Right ventricle myocardium superior (tissue), 1 donor: ENCODE measurements at regions not wholly inside any gene's neighbourhood (a gene's known extent, or its start where the extent isn't known, plus 50 kb on each side); places are given as distances from the start of the nearest gene placed in this dataset.

Experiments
- ATAC-seq: fragments of 200-7000 bp; cut with Tn5 transposase; one replicate; pipeline ENCODE4 v1.9.1; 2020; ENCODE audit warnings: mild to moderate bottlenecking; ENCODE audit not compliant: poor library complexity
- DNase-seq: peaks from one replicate; pipeline ENCODE4 v3.0.0-alpha.2; 2020
- intact Hi-C: fragments of 100-400 bp; cut with DNase I; formaldehyde crosslinking; loops from one replicate; pipeline ENCODE4 v1.11.2; 2022
- donor health status: DM: no; HTN: yes; CAD: no; lungs with severe emphysema.

DNA sequence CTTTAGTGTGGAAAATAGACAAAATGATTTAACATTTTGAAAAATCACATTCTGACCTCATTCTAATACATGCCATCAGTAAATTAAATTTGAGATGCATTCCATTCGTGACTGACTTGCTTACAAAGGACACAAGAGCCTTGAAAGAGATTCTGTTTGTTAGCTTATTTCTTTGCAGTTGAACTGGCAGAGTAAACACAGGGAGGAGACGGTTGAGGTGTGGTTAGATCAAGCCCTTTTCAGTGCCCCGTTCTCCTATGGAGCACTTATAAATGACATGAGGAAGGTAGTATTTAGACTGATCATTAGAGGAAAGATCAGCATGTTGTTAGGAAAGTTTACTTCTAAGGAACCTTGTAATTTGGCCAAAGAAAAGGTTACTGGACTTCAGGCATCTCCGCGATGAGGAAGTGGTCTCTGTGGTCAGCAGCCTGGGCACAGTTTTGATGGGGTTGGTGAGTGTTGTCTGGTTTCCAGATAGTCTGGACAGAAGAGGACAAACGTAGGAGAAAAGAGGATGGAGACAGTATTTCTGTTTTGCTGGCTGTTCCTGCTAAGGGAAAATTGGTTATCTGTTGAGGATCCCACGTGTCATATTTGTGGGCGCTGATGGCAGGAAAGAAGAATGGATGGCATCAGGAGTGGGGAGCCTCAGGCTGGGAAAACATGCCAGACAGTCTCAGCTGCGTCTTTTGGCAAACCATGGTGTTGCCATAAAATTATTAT is 328.9 kb upstream of the TBL1XR1 start:
- DNase-seq, result no peak
- no peak for ATAC-seq
- intact Hi-C loops, result no loop called here

DNA sequence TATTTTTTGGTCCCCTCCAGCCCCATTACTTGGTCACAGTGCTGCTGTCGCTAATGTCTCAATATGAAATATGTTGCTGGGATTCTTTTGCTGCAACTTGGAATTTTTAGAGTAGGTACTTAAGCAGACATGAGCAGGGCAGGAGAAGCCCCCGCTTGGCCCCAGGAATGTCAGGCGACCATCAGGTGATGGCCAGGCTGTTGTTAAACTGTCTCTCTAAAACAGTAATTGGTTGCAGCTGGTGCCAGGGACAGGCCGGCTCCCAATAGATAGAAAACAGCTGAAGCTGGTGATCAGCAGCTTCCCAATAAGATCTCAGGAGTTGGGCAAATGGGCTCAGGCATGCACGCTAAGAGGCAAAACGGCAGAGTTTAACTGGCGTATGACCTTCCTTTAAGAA is 329.9 kb upstream of the TBL1XR1 start:
- intact Hi-C loops, result no loop called here
- ATAC-seq, result no peak
- no peak for DNase-seq

DNA sequence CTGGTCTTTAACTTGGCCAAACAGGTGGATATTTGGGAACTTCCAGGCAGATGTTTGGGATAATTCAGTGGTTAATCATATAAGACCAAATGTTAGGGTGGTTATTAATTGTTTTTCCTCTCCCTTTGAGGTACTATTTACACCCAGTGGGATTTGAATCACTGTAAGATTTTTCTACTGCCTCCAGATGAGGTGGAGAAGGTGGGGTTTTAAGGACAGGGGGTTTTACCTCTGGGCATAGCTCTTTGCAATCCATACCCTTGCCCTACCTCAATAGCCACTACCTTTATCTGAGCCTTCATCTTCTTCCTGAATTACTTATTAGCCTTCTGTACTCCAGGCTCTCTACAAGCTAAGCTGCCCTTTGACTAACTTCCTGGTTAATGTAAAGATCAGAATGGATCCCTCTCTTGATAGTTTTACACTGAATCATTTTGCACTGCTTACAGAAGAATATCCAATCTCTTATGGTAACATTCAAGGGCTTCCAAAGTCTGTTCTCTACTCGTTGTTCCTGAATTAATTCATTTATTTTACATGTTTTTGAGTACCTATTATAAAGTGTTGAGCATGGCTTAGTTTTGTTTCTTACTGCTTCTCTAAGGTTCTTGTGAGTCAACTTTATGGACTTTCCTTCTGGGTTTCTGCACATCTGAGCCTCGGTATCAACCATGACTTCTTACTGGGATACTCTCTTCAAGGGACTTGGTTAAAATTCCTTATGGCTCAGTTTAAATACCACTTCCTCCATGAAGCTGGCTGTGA is 331.2 kb upstream of the TBL1XR1 start:
- no peak for DNase-seq
- intact Hi-C loops, result no loop called here
- ATAC-seq, result no peak

DNA sequence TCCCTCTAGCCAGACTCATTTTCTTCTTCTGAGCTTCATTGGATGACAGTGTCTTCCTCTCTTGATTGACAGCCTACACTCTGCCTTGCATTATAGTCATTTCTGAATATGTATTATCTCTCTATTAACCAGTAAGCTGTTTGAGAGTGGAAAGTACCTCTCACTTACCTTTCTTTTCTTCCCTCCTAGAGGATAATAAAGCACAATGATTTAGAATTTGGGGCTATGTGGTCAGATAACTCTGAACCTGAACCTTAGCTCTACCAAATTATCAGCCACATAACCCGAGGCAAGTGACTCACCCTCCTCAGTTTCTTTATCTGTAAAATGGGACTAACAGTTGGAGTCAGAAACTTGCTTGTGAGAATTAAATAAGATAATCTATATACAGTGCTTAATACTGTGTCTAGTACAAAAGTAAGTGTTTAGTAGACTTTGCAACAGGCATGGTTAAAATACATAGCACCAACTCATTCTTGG is 331.8 kb upstream of the TBL1XR1 start:
- intact Hi-C loops, result no loop called here
- no peak for ATAC-seq
- no peak for DNase-seq

DNA sequence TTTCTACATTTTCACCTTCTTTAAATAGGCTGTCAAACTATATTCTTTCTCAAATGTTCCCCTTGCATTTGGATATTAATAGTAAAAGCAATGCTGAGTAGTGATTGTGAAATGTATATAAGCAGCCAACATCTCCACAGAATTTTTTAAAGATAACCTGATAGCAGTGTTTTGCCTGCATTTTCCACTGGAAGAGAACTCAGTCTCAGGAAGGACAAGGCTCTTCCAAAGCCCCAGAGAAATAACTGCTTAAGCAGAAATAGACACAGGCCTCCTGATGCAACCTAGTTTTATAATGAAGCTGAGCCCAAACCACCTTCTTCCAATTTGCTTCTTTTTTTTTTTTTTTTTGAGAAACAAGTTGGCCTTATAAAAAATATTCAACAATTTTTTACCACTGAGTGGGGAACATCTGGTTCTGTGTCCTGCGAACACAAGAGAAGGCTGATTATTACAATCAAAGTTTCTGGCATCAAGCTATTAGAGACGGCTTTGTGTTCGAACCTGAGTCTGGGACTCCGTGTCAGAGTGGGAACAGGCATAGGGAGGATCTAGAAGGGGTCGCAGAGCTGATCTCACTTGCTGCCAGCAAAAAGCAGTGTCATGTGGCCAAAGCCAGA is 332.5 kb upstream of the TBL1XR1 start:
- intact Hi-C loops, result no loop called here
- DNase-seq, result no peak
- ATAC-seq, result peak; percentile 78

DNA sequence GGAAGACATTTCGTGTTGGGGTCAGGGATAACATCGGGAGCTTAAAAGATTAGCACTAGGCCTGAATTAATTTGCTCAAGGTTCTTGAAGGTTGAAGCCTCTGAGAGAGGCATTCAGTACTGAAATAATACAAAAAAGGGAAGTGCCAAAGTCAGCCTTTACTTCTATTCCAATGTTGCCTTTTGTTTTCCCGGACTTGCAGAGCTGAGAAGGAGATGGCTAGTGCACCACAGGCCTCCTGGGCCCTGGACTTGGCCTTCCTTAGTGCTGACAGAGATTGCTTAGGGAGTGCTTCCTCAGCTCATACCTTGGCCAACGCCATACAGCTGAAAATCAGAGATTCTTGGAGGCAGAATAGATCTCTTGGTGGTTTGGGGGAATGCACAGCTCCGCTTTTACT is 333.6 kb upstream of the TBL1XR1 start:
- ATAC-seq (peak; percentile 77), DNase-seq (peak; percentile 63)
- intact Hi-C loops, result no loop called here

DNA sequence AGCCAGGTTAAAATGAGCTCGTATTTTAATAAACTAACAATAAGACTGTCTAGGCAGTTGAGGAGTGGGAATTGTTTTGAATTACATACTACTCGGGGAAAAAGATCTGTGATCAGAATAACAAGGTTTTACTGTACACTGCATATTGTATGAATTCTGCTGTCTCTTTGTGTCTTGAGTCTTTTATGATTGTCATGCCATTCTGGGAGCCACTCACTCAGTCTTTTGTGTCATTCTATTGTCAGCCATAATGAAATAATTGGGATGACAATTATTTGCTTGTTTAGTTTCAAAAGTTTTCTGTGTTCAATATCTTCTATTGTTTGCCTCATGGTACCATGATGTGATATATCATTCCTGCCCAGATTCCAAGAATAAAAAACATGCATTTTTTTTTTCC is 339.6 kb upstream of the TBL1XR1 start:
- intact Hi-C loops, result no loop called here
- no peak for DNase-seq
- no peak for ATAC-seq

DNA sequence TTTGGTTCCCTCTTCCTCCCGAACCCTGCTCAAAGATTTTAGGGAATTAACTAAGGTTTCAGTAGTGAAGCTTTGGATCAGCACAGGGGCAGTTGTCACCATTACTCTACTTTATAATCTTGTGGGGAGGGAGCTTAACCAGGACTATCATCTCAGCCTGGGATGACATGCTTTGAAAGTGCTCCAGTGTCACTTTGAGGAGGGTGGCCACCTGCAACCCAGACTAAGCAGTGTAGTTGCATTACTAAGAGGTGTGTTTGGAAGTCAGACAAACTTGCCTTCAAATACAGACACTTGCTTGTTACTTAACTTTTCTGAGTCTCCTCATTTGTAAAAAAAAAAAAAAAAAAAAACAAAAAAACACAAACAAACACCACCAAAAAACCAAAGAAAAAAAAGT is 340.3 kb upstream of the TBL1XR1 start:
- peak; percentile 13 for ATAC-seq
- no peak for DNase-seq
- intact Hi-C loops, result no loop called here

DNA sequence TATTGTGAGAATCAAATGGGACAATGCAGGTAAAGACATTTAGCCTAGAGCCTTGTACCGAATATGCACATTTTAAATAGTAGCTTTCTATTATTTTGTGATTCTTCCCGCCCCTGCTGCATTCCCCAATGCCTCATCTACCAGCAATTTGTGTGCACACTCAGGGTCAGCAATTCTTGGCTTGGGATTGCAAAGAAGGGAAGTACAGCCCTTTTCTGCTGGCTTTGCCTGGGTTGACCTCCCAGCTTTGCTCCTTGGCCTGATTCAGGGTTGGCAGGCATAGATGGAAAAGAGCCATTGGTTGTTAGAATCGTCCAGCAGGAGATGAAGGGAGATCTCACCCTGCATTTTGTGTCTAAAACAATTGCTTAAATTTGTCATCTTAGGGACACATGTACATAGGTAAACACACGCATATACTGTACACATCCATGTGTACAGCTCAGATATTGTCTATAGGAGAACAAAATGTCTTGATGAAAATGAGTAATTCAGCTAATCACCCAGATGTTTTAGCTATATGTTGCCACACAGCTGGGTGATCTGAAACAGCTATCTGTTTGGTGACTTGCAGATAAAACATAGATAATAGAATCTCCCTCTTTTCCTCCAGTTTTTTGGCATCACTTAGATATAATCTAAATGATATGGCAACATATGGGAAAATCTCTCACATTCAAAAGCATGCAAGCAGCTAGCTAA is 340.9 kb upstream of the TBL1XR1 start:
- DNase-seq (peak; percentile 69), ATAC-seq (peak; percentile 96)
- intact Hi-C loops, result no loop called here

DNA sequence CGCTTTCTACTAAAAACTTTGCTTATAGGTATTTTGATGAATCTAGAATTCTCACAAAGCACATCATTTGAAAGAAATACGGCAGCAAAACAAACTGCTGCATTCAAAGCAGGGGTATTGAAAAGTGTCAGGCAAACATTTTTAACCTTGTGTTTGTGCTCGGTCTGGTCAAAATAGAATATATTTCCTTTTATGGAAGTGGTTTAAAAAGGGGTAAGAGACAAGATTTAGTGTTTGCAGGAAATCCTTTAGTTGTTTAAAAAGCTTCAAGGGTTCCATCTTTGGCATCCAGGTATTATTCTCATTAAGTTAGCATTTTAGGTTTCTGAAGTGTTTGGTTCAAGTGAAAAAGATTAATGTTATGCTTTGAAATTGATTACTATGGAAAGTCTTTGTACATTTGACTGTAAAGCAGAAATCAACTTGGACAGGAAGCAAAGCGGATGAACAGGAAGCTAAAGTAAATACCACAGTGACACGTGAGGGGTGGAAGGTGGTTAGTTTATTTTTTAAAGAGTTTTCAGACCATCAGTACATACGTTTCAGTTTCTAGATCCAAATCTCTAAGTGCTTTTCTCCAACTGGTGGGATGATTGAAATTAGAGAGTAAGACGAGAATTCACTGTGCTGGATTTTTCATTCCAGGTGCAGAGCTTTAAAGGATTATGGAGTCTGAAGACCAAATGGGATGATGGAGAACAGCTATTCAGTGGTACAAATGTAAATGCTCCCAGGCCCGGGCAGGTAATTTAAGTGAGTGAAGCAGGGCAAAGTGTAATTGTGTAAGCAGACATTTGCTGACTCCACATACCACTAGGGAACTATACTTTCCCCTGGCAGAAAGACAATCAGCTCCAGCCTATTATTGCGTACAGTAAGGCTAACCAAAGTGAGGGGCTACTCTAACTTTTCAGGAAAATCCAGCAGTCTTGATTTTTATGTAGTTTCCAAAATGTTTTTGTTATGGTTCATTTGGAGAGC is 341.8 kb upstream of the TBL1XR1 start:
- intact Hi-C loops, result no loop called here
- no peak for DNase-seq

DNA sequence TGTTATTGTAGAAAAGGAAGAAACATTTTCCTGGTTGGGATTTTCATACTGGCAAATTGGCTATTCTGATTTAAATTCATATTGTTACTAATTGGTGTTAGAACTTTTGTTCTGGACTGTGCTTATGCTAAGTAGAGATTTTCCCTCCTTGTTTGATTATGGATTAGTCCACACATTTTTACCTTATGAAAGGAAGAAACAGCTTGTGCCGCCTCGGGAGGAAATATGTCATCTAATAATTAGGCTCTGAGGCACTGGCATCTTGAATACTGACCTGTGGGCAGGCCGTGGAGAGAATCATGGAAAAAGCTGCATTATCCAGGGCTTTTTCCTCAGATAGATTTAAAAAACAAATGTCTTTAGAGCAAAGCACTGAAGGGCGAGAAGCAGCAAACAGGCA is 344.3 kb upstream of the TBL1XR1 start:
- intact Hi-C loops, result no loop called here
- DNase-seq (no peak), ATAC-seq (no peak)

More for the DNA sequence above, 341.8 kb upstream of the TBL1XR1 start:
- no peak for ATAC-seq

DNA sequence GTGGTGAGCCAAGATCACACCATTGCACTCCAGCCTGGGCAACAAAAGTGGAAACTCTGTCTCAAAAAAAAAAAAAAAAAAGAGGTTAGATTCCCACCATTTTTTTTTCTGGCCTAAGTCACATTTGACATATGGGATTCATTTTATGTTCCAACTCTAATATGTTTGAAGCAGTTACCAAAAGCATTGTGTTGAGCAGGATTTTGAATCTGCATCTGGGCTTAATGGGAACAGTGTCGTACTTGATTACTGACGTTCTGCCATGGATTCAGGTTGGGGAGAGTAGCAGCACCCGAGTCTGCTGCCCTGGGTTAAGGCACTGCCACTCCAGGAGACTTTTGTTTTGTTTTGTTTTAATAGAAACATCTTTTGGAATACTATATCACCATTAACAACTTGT is 348.7 kb upstream of the TBL1XR1 start:
- DNase-seq (no peak), ATAC-seq (no peak)

DNA sequence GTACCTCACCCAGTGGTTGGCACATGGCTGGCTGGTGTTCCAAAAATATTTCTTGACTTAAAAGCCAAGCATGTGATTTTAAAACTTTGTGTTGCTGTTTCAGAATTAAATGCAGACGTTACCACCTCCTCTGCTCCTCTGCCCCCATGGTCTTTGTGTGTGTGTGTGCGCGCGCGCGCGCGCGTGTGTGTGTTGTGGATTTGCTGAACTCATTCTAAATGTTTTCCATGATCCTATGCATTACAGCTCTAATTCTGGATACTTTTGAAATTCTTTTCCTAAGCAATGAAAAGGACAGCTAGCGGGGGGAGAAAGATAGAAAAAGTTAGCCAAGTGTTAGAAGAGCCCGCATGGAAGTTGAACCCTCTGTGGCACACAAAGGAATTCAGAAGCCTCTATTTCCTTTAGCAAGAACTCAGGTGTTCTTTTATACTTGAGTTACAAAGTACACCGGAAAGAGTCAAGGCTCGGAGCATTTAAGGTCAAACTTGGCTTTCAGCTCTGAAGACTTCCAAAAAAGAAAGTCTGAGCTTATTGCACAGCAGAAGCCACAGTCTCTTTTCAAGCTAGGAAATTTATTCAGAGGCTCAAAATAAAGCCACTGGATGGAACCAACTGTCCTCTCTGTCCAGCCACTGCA is 350.5 kb upstream of the TBL1XR1 start:
- DNase-seq, result no peak
- intact Hi-C loops, result no loop called here
- no peak for ATAC-seq

More for the DNA sequence above, 348.7 kb upstream of the TBL1XR1 start:
- intact Hi-C loops, result no loop called here

DNA sequence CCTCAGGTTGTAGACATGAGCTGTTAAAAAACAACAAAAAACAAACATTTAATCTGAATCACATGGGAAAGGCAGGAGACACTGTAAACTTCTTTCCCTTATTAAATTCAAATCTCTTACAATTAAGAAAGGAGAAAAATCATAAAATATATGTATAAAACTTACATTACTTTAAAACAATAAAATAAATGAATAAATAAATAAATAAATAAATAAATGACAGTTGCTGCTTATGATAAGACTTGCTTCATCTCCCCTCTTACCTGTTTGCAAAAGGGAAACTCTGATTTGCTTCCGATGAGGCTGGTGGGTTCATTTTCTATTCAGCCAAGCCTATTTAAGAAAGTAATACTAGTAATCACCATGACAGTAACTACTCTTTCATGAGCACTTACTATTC is 353.4 kb upstream of the TBL1XR1 start:
- ATAC-seq, result no peak
- intact Hi-C loops, result no loop called here
- DNase-seq, result no peak

DNA sequence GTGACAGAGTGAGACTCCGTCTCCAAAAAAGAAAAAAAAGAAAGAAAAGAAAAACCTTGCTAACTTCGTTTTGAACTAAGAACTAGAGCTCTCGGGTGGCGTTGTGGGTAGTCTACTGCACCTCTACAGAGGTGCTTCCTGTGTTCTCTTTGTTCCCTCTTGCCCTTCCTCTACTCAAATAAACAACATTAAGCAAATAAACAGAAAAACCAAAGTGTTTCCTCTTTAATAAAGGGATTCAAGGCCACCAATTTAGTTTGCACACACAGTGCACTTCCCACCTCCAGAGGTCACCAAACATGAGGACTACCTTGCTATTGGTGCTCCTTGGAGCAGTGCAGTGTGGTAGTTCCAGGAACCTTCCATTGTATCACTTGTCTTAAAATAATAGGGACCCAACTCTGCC is 354.2 kb upstream of the TBL1XR1 start:
- intact Hi-C loops, result no loop called here
- no peak for ATAC-seq
- DNase-seq, result no peak

DNA sequence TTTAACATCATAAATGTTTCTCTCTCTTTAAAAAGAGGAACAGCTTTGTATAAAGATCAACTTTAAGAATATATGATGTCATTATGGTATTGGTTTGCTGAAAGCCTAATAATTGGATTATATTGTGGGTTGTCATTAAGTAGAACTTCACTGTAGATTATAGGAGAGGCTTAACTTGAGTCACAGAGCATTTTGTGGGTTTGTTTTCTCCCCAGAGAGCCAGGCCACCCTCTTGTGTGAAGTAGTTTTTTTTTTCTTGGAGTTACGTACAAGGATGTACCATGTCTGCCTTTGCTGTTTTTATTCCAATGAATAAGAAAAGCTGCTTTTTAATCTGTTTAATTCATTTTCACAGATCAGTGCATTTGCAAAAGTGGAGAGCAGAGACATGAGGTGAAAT is 354.8 kb upstream of the TBL1XR1 start:
- DNase-seq (no peak), ATAC-seq (no peak)
- intact Hi-C loops, result no loop called here

DNA sequence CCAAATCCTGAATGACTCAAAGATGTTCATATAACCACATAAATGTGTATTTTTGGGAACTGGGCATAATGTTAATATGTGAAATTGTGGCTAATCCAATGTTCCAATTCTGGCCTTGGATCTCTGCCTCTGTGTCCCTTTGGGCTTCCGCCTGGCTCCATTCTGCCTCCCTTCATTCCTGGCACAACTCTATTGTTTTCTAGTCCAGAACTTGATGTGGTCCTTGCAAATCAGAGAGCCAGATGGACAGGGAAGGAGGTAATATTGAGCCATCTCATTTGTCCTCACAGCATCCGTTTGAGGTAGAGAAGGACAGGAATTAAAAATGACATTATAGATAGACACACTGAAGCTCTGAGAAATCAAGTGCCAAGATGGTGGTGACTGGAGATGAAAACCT is 355.7 kb upstream of the TBL1XR1 start:
- ATAC-seq, result peak; percentile 25
- intact Hi-C loops, result no loop called here

DNA sequence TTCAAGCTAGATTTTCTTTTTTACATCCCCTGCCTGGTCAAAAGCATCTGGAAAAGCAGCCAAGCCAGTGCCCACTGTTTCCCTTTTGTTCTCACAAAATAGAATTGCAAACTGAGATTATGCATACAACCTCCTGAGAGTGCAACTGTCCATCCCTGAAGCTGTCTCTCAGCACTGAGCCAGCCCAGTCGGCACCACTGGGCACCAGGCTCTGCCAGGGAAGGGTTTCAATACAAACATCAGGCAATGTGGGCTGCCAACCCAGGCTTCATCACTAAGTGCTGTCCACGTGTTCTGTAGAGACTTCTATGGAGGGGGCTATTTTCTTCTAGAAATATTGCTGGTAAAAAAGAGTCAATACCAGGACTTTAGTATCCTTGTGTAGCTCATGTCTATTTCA is 356.3 kb upstream of the TBL1XR1 start:
- no peak for ATAC-seq
- no peak for DNase-seq
- intact Hi-C loops, result no loop called here

More for the DNA sequence above, 355.7 kb upstream of the TBL1XR1 start:
- DNase-seq, result no peak
